Common myeloid progenitor, CD34-positive (primary cell): ENCODE measurements at regions not wholly inside any gene's neighbourhood (a gene's known extent, or its start where the extent isn't known, plus 50 kb on each side); places are given as distances from the start of the nearest gene placed in this dataset.

Experiments
- CTCF ChIA-PET: fragments of 350-600 bp; sonication (Branson Sonifier 250); formaldehyde crosslinking; loops from one replicate; lab custom pipeline; 2021; ENCODE audit warnings: antibody characterized with exemption; lab: Charles Lee
- POLR2A ChIA-PET: fragments of 350-600 bp; sonication (Branson Sonifier 250); formaldehyde crosslinking; loops from one replicate; lab custom pipeline; 2021; ENCODE audit warnings: antibody characterized with exemption; lab: Charles Lee
- DNase-seq, 3 donors: peaks; one replicate each; pipeline versions ENCODE4 v3.0.0 to v3.0.0-alpha.2; 2013
- H3K27ac ChIP-seq, 2 experiments: 1 replicate in 1 of 2; 2 replicates in 1 of 2; pipeline ENCODE4 v1.7.0; 2013; ENCODE audit warnings: inconsistent platforms in 2 of 2, low read length in 2 of 2, mild to moderate bottlenecking in 2 of 2, low read depth in 1 of 2, moderate library complexity in 1 of 2; ENCODE audit not compliant: severe bottlenecking in 2 of 2, insufficient read depth in 1 of 2, poor library complexity in 1 of 2
- H3K27me3 ChIP-seq, 5 experiments: replicated peaks in 2 of 5; 1 replicate in 3 of 5; 2 replicates in 2 of 5; pipeline versions ENCODE4 v1.6.1 to v1.7.0; 2013; ENCODE audit warnings: low read length in 4 of 5, mild to moderate bottlenecking in 2 of 5, moderate library complexity in 2 of 5, inconsistent platforms in 1 of 5; ENCODE audit not compliant: insufficient read depth in 5 of 5, control insufficient read depth in 4 of 5
- H3K36me3 ChIP-seq, 4 experiments: 1 replicate in 2 of 4; 2 replicates in 2 of 4; pipeline versions ENCODE4 v1.6.1 to v1.7.0; 2013; ENCODE audit warnings: low read length in 3 of 4, control low read depth in 1 of 4, mild to moderate bottlenecking in 1 of 4; ENCODE audit not compliant: control insufficient read depth in 4 of 4, insufficient read depth in 4 of 4
- H3K4me1 ChIP-seq, 4 experiments: 1 replicate in 3 of 4; 2 replicates in 1 of 4; pipeline versions ENCODE4 v1.6.1 to v1.7.1; 2013; ENCODE audit warnings: low read length in 3 of 4, mild to moderate bottlenecking in 3 of 4, control low read depth in 1 of 4, inconsistent platforms in 1 of 4, moderate library complexity in 1 of 4; ENCODE audit not compliant: control insufficient read depth in 4 of 4, insufficient read depth in 4 of 4; ENCODE audit errors: control extremely low read depth in 1 of 4
- H3K4me3 ChIP-seq, 7 experiments: 1 replicate in 4 of 7; 2 replicates in 3 of 7; pipeline versions ENCODE4 v1.5.1 to v1.7.0; 2013; ENCODE audit warnings: mild to moderate bottlenecking in 7 of 7, low read length in 6 of 7, moderate library complexity in 6 of 7, inconsistent platforms in 2 of 7, low read depth in 2 of 7, control low read depth in 1 of 7; ENCODE audit not compliant: insufficient read depth in 4 of 7, control insufficient read depth in 1 of 7; ENCODE audit errors: extremely low read depth in 1 of 7
- H3K9me3 ChIP-seq, 5 experiments: 1 replicate in 4 of 5; 2 replicates in 1 of 5; pipeline versions ENCODE4 v1.6.1 to v1.7.1; 2013; ENCODE audit warnings: low read length in 4 of 5, mild to moderate bottlenecking in 2 of 5, inconsistent platforms in 1 of 5, low read depth in 1 of 5, moderate library complexity in 1 of 5; ENCODE audit not compliant: control insufficient read depth in 4 of 5, insufficient read depth in 2 of 5; ENCODE audit errors: control extremely low read depth in 1 of 5
- WGBS: methylation state at CpG from one replicate; pipeline ENCODE4 v1.1.5; 2013; ENCODE audit not compliant: insufficient coverage; 5-methylcytosine and 5-hydroxymethylcytosine counted together

DNA sequence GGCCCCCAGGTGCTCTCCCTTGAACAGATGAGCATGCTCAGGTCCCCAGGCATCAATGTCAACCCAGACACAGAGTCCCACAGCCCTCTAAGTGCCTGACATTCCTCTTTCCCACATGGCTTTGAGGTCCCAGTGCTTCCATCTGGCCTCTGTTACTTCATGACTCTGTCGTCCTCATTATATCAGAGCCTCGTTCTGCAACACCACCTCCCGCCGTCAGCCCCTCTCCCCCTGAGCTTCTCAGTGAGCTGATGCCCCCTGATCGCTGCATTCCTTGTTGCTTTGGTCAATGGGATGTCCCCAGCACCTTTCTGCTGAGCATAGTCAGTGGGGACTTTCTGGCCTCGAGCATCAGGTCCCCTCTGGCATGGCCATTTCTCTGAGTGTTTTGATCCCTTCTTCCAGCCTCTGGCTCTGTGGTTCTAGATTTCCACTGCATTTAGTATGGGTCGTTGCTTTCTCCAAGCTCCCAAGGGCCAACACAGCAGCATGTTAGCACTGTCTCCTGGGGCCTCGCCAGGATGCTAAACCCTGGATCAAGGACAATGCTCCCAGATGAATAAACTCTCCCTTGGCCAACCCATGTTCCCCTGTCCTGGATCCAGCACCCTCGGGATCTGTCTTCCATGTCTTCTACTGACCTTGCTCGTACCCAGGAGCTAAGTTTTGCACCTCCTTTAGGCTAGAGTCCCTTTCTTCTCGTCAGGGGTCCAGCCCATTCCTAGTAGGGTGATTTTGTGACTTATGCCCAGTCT, 143.2 kb upstream of the TWIST2 start:
- Histone ChIP-seq H3K9me3 (peaks cover 0 to 4% (median 0%) of the 10 kb centered on the region in 5 experiments), H3K27ac (no peak overlapping the region), H3K4me1 (no peaks in the 10 kb centered on the region), H3K36me3 (no peaks in the 10 kb centered on the region), H3K27me3 (peaks cover 0 to 2% (median 0%) of the 10 kb centered on the region in 5 experiments), H3K4me3 (no peak overlapping the region)
- no peak for DNase-seq
- WGBS: 98% methylated on average over 9 of the region's 11 CpGs
- ChIA-PET POLR2A (interaction anchor here (0.7 kb wide), 1 partner anchor 252 kb away, joined by 3 read pairs; no protein-coding TSS in a partner anchor), CTCF (no interaction called here)

DNA sequence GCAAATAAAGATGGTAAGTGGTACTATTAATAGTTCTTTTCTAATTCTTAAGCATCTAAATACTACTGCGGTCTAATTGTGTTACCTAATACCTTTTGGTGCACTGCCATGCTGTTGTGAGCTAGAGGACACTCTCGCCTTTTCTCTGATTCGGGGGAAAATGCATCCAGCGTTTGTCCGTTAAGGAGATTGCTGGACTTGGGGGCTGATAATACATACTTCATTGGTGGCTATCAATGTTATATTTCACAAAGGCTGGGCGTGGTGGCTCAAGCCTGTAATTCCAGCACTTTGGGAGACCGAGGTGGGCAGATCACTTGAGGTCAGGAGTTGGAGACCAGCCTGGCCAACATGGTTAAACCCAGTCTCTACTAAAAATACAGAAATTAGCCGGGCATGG, 141.7 kb upstream of the TWIST2 start:
- WGBS: 99% methylated on average over 6 of the region's 8 CpGs
- Histone ChIP-seq H3K36me3 (no peaks in the 10 kb centered on the region), H3K4me1 (no peaks in the 10 kb centered on the region), H3K4me3 (no peak overlapping the region), H3K27ac (no peak overlapping the region), H3K27me3 (peaks cover 0 to 2% (median 2%) of the 10 kb centered on the region in 5 experiments), H3K9me3 (peaks cover 0 to 4% (median 0%) of the 10 kb centered on the region in 5 experiments)
- DNase-seq: no peak
- CTCF ChIA-PET: no interaction called here
- POLR2A ChIA-PET: interaction anchor here (0.7 kb wide), 1 partner anchor 78 kb away, joined by 3 read pairs; no protein-coding TSS in a partner anchor

DNA sequence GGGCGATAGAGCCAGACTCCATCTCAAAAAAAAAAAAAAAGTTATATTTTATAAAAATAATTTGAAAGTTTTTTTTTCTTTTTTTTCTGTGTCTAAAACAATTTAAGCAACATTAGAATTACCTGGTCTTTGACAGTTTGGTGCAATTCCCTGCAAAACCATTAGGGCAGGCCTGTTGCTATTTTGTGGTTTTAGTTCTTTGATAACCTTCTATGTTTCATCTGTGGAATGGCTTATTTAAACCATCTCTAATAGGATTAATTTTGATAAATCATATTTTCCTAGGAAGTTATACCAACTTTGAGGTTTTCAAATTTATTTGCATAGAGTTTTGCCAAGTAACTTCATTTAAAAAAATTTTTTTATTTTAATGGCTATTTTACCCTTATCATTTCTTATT, 141.2 kb upstream of the TWIST2 start:
- ChIA-PET CTCF (no interaction called here), POLR2A (interaction anchor here (0.7 kb wide), 1 partner anchor 79 kb away, joined by 3 read pairs; no protein-coding TSS in a partner anchor)
- no peak overlapping the region for H3K27ac ChIP-seq
- H3K4me1 ChIP-seq: no peaks in the 10 kb centered on the region
- H3K36me3 ChIP-seq: no peaks in the 10 kb centered on the region
- H3K9me3 ChIP-seq: no peaks in the 10 kb centered on the region
- no CpG with 5 or more reads among the region's 1 CpG for WGBS
- DNase-seq: peak in 2 of 3 donors; percentile 5 to 20
- H3K4me3 ChIP-seq: no peak overlapping the region
- H3K27me3 ChIP-seq: peaks cover 0 to 5% (median 2%) of the 10 kb centered on the region in 5 experiments

DNA sequence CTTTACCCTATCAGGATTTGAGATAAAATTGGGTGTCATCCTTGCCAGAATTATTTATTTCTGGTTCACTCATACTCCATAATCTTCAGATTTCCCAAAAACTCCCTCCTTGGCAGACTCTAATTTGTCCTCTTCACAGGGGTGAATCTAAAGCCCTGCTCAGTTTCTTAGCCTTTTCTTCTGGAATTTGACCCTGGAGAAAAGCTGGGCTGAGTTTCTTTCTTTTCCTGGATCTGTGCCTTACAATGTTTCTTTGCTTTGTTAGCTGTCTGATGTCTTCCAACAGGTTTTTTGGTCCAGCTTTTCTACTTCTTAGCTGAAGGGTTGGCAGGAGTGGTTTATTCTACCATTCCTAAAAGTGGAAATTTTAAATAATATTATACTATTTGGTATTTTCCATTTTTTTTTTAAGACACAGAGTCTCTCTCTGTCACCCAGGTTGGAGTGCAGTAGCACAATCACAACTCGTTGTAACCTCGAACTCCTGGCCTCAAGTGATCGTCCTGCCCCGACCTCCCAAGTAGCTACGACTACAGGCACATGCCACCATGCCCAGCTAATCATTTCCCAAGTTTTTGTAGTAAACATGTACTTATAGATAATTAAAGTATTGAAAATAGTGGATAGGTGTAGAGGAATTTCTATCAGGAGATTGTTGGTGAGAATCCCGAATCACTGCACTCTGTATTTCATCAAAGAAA, 138.4 kb upstream of the TWIST2 start:
- WGBS: 100% methylated on average over 4 of the region's 6 CpGs
- Histone ChIP-seq H3K27ac (no peak overlapping the region), H3K9me3 (no peaks in the 10 kb centered on the region), H3K4me3 (no peak overlapping the region), H3K4me1 (no peaks in the 10 kb centered on the region), H3K36me3 (no peaks in the 10 kb centered on the region), H3K27me3 (peaks cover 0 to 13% (median 2%) of the 10 kb centered on the region in 5 experiments)
- DNase-seq: no peak
- POLR2A ChIA-PET: no interaction called here
- CTCF ChIA-PET: no interaction called here

DNA sequence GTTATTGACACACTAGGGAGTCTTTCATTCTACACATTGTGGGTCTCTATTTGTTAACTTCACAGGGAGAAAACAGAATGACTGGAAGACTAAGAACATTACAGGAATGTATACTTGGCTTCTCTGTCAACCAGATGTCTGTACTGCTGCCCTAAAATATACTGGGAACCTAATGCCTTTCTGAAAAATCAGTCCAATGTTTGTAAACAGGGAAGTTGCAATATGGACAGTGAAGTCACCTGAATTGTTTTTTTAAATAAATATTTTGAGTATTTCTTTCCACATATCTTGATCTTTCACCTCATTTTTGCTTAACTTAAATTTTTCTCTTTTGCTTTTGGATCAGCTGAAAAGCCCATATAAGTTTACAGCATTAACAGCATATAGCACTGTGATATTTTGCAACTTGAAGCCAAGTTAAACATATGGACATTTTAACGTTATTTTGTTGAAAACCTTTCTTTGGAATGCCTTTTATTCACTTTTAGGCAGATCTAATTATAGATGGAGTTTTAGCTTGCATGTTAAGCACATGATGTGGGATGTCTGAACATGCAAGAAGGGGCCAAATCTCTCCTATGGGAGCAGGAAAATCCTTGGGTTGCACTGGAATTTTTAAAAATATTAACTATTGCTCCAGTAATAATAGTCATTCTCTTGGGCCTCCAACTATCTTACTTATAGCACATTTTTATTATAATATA, 137.7 kb upstream of the TWIST2 start:
- Histone ChIP-seq H3K4me3 (no peak overlapping the region), H3K27ac (no peak overlapping the region), H3K9me3 (no peaks in the 10 kb centered on the region), H3K4me1 (no peaks in the 10 kb centered on the region), H3K27me3 (peaks cover 0 to 18% (median 2%) of the 10 kb centered on the region in 5 experiments), H3K36me3 (no peaks in the 10 kb centered on the region)
- POLR2A ChIA-PET: no interaction called here
- no peak for DNase-seq
- CTCF ChIA-PET: interaction anchor here (0.7 kb wide), 1 partner anchor 17 kb away, joined by 3 read pairs; no protein-coding TSS in a partner anchor
- no CpG with 5 or more reads among the region's 1 CpG for WGBS

DNA sequence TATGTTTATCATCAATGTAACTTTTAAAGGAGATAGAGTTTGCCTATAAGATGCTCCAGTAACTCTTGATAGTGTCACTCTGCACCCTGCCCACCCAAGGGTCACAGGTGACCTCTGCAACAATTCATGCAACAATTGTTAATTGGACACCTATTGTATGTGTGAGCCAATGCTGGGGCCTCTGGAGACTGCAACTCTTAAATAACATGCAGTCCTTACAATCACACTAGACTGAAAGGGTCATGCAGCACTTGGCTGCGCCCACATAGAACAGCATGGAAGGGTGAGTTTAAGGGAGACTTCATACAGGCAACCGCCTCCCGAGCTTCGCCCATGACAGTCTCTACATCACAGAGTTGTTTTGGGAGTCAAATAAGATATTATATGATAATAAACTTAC, 137.1 kb upstream of the TWIST2 start:
- POLR2A ChIA-PET: no interaction called here
- Histone ChIP-seq H3K4me1 (no peaks in the 10 kb centered on the region), H3K27me3 (peaks cover 0 to 20% (median 2%) of the 10 kb centered on the region in 5 experiments), H3K9me3 (no peaks in the 10 kb centered on the region), H3K4me3 (no peak overlapping the region), H3K36me3 (no peaks in the 10 kb centered on the region), H3K27ac (no peak overlapping the region)
- CTCF ChIA-PET: interaction anchor here (0.7 kb wide), 1 partner anchor 17 kb away, joined by 3 read pairs; no protein-coding TSS in a partner anchor
- no CpG with 5 or more reads among the region's 4 CpGs for WGBS
- DNase-seq: no peak
